H9 (cell line): ENCODE measurements at regions not wholly inside any gene's neighbourhood (a gene's known extent, or its start where the extent isn't known, plus 50 kb on each side); places are given as distances from the start of the nearest gene placed in this dataset.

Experiments
- DNase-seq: peaks from one replicate; pipeline ENCODE4 v3.0.0-alpha.2; 2017
- H2AFZ ChIP-seq: one replicate; pipeline ENCODE4 v1.6.1; 2013; ENCODE audit warnings: mild to moderate bottlenecking, low read length, control low read depth, moderate library complexity
- H2AK5ac ChIP-seq: 2 replicates; pipeline ENCODE4 v1.6.1; 2013; ENCODE audit warnings: low read length, control low read depth, mixed read lengths; ENCODE audit not compliant: insufficient read length
- H2BK120ac ChIP-seq: one replicate; pipeline ENCODE4 v1.6.1; 2013; ENCODE audit warnings: low read depth, mild to moderate bottlenecking, low read length, control low read depth, inconsistent platforms; ENCODE audit not compliant: poor library complexity, severe bottlenecking
- H2BK12ac ChIP-seq: 2 replicates; pipeline ENCODE4 v1.6.1; 2013; ENCODE audit warnings: low read length, control low read depth, mixed read lengths, low read depth; ENCODE audit not compliant: insufficient read length
- H2BK15ac ChIP-seq: 2 replicates; pipeline ENCODE4 v1.6.1; 2013; ENCODE audit warnings: low read depth, low read length, control low read depth
- H2BK20ac ChIP-seq: one replicate; pipeline ENCODE4 v1.6.1; 2013; ENCODE audit warnings: low read depth, mild to moderate bottlenecking, low read length, control low read depth, inconsistent platforms; ENCODE audit not compliant: poor library complexity, severe bottlenecking
- H2BK5ac ChIP-seq: 2 replicates; pipeline ENCODE4 v1.6.1; 2013; ENCODE audit warnings: low read length, control low read depth, mixed read lengths; ENCODE audit not compliant: insufficient read length
- H3K14ac ChIP-seq: 2 replicates; pipeline ENCODE4 v1.6.1; 2013; ENCODE audit warnings: low read length, control low read depth; ENCODE audit not compliant: insufficient read depth
- H3K18ac ChIP-seq: 2 replicates; pipeline ENCODE4 v1.6.1; 2013; ENCODE audit warnings: low read depth, mild to moderate bottlenecking, mixed read lengths, low read length, control low read depth; ENCODE audit not compliant: insufficient read length
- H3K23ac ChIP-seq: 2 replicates; pipeline ENCODE4 v1.6.1; 2013; ENCODE audit warnings: low read length, control low read depth, mixed read lengths, low read depth; ENCODE audit not compliant: insufficient read length
- H3K23me2 ChIP-seq: 2 replicates; pipeline ENCODE4 v1.6.1; 2013; ENCODE audit warnings: low read depth, mild to moderate bottlenecking, mixed read lengths, low read length, control low read depth; ENCODE audit not compliant: insufficient read length, poor library complexity, severe bottlenecking
- H3K27ac ChIP-seq: 2 replicates; pipeline ENCODE4 v1.5.1; 2013; ENCODE audit warnings: low read length, control low read depth, mixed read lengths, low read depth; ENCODE audit not compliant: insufficient read length
- H3K27me3 ChIP-seq: 2 replicates; pipeline ENCODE4 v1.6.1; 2013; ENCODE audit warnings: low read length, control low read depth, inconsistent platforms; ENCODE audit not compliant: insufficient read depth
- H3K4ac ChIP-seq: 2 replicates; pipeline ENCODE4 v1.6.1; 2013; ENCODE audit warnings: low read depth, mild to moderate bottlenecking, control low read depth, inconsistent platforms, low read length, moderate library complexity
- H3K4me1 ChIP-seq: 2 replicates; pipeline ENCODE4 v1.6.1; 2013; ENCODE audit warnings: low read length, control low read depth, inconsistent platforms; ENCODE audit not compliant: insufficient read depth
- H3K4me2 ChIP-seq: 2 replicates; pipeline ENCODE4 v1.6.1; 2013; ENCODE audit warnings: low read length, control low read depth, mixed read lengths; ENCODE audit not compliant: insufficient read length, insufficient read depth
- H3K56ac ChIP-seq: 2 replicates; pipeline ENCODE4 v1.6.1; 2013; ENCODE audit warnings: low read depth, mild to moderate bottlenecking, mixed read lengths, low read length, control low read depth; ENCODE audit not compliant: insufficient read length
- H3K79me1 ChIP-seq: 2 replicates; pipeline ENCODE4 v1.6.1; 2013; ENCODE audit warnings: low read depth, mild to moderate bottlenecking, moderate library complexity, low read length, control low read depth, inconsistent platforms; ENCODE audit not compliant: insufficient read depth, poor library complexity, severe bottlenecking
- H3K79me2 ChIP-seq: 2 replicates; pipeline ENCODE4 v1.6.1; 2013; ENCODE audit warnings: low read length, control low read depth, inconsistent platforms; ENCODE audit not compliant: insufficient read depth
- H3K9ac ChIP-seq: 2 replicates; pipeline ENCODE4 v1.6.1; 2013; ENCODE audit warnings: low read length, control low read depth, mixed read lengths; ENCODE audit not compliant: insufficient read length; ENCODE audit errors: extremely low read depth
- H3K9me3 ChIP-seq: one replicate; pipeline ENCODE4 v1.6.1; 2013; ENCODE audit warnings: low read depth, low read length, inconsistent platforms; ENCODE audit not compliant: control insufficient read depth
- H3T11ph ChIP-seq: one replicate; pipeline ENCODE4 v1.6.1; 2013; ENCODE audit warnings: mild to moderate bottlenecking, low read length, control low read depth, inconsistent platforms
- H4K20me1 ChIP-seq: one replicate; pipeline ENCODE4 v1.6.1; 2013; ENCODE audit not compliant: control insufficient read depth, insufficient read length, insufficient read depth
- H4K5ac ChIP-seq: 2 replicates; pipeline ENCODE4 v1.6.1; 2013; ENCODE audit warnings: low read depth, mild to moderate bottlenecking, mixed read lengths, low read length, control low read depth; ENCODE audit not compliant: insufficient read length
- H4K8ac ChIP-seq: replicated peaks from 2 replicates; pipeline ENCODE4 v1.6.1; 2013; ENCODE audit warnings: low read length, control low read depth, mixed read lengths, low read depth; ENCODE audit not compliant: insufficient read length
- H4K91ac ChIP-seq: 2 replicates; pipeline ENCODE4 v1.6.1; 2013; ENCODE audit warnings: low read depth, mild to moderate bottlenecking, moderate library complexity, mixed read lengths, low read length, control low read depth; ENCODE audit not compliant: insufficient read length
- H3K27ac Mint-ChIP-seq, 3 experiments: 2 replicates in 2 of 3; 3 replicates in 1 of 3; pipeline ENCODE4 v1.8.0; 2020 to 2021; ENCODE audit warnings: mixed read lengths in 3 of 3, mild to moderate bottlenecking in 1 of 3, moderate library complexity in 1 of 3
- H3K27me3 Mint-ChIP-seq: 2 replicates; pipeline ENCODE4 v1.8.0; 2021; ENCODE audit warnings: low read depth, mild to moderate bottlenecking, moderate library complexity, mixed read lengths
- H3K36me3 Mint-ChIP-seq, 3 experiments: 2 replicates in 2 of 3; 3 replicates in 1 of 3; pipeline ENCODE4 v1.8.0; 2020 to 2021; ENCODE audit warnings: low read depth in 3 of 3, mixed read lengths in 3 of 3; ENCODE audit not compliant: insufficient read depth in 1 of 3
- H3K4me1 Mint-ChIP-seq, 2 experiments: 2 replicates each; pipeline ENCODE4 v1.8.0; 2020; ENCODE audit warnings: mixed read lengths in 2 of 2
- H3K4me3 Mint-ChIP-seq, 2 experiments: 2 replicates in 1 of 2; 3 replicates in 1 of 2; pipeline ENCODE4 v1.8.0; 2020 to 2021; ENCODE audit warnings: mild to moderate bottlenecking in 2 of 2, mixed read lengths in 2 of 2, moderate library complexity in 1 of 2
- H3K9me3 Mint-ChIP-seq, 2 experiments: 2 replicates in 1 of 2; 3 replicates in 1 of 2; pipeline ENCODE4 v1.8.0; 2020; ENCODE audit warnings: mild to moderate bottlenecking in 2 of 2, mixed read lengths in 2 of 2, moderate library complexity in 1 of 2
- WGBS: extraction: QIAGEN DNeasy Blood & Tissue Kit; methylation state at CpG from one replicate; pipeline ENCODE4 v1.1.7; 2013; ENCODE audit warnings: missing lambda C conversion rate, low lambda C conversion rate, mixed read lengths; ENCODE audit not compliant: insufficient read length; ENCODE audit errors: extremely low coverage; 5-methylcytosine and 5-hydroxymethylcytosine counted together
- TF ChIP-seq, protein P1 (sequence below): fragments of 200-600 bp; sonication (generic); conservative IDR thresholded peaks from 3 replicates; pipeline ENCODE4 v1.8.0; 2021; ENCODE audit warnings: antibody characterized with exemption, mild to moderate bottlenecking

- no peak overlapping the region for H2BK15ac ChIP-seq
- no peak overlapping the region for H3K4ac ChIP-seq
- no peak overlapping the region for H2AFZ ChIP-seq
- H2BK5ac ChIP-seq = no peak overlapping the region
- Mint-ChIP-seq H3K4me3 (no peak overlapping the region), H3K27ac (no peak overlapping the region), H3K36me3 (peaks cover 0 to 1% (median 0%) of the 10 kb centered on the region in 3 experiments; a peak in 1 of 7 replicates), H3K27me3 (no peaks in the 10 kb centered on the region; the same call in 1 of the 2 replicates), H3K4me1 (no peaks in the 10 kb centered on the region), H3K9me3 (no peaks in the 10 kb centered on the region)
- H4K20me1 ChIP-seq = no peaks in the 10 kb centered on the region
- no peaks in the 10 kb centered on the region for H3K79me2 ChIP-seq
- H3K23me2 ChIP-seq = no peaks in the 10 kb centered on the region
- no peaks in the 10 kb centered on the region for H3K9me3 ChIP-seq
- no peak overlapping the region for H3K14ac ChIP-seq
- no peaks in the 10 kb centered on the region for H3K79me1 ChIP-seq
- DNase-seq = no peak
- no peak overlapping the region for H3K56ac ChIP-seq
- H3K18ac ChIP-seq = no peak overlapping the region
- WGBS = no CpG with 5 or more reads among the region's 2 CpGs
- TF ChIP-seq, protein P1, sequence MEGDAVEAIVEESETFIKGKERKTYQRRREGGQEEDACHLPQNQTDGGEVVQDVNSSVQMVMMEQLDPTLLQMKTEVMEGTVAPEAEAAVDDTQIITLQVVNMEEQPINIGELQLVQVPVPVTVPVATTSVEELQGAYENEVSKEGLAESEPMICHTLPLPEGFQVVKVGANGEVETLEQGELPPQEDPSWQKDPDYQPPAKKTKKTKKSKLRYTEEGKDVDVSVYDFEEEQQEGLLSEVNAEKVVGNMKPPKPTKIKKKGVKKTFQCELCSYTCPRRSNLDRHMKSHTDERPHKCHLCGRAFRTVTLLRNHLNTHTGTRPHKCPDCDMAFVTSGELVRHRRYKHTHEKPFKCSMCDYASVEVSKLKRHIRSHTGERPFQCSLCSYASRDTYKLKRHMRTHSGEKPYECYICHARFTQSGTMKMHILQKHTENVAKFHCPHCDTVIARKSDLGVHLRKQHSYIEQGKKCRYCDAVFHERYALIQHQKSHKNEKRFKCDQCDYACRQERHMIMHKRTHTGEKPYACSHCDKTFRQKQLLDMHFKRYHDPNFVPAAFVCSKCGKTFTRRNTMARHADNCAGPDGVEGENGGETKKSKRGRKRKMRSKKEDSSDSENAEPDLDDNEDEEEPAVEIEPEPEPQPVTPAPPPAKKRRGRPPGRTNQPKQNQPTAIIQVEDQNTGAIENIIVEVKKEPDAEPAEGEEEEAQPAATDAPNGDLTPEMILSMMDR = no peak
- no peak overlapping the region for H3K9ac ChIP-seq
- H3K4me2 ChIP-seq = no peak overlapping the region
- no peak overlapping the region for H4K8ac ChIP-seq
- no peak overlapping the region for H3T11ph ChIP-seq
- no peaks in the 10 kb centered on the region for H3K4me1 ChIP-seq
- H3K27me3 ChIP-seq = no peaks in the 10 kb centered on the region
- no peak overlapping the region for H3K27ac ChIP-seq
- no peak overlapping the region for H4K5ac ChIP-seq
- no peak overlapping the region for H2BK20ac ChIP-seq
- no peak overlapping the region for H2AK5ac ChIP-seq
- H2BK12ac ChIP-seq = no peak overlapping the region
- no peak overlapping the region for H3K23ac ChIP-seq
- H4K91ac ChIP-seq = no peak overlapping the region
- no peak overlapping the region for H2BK120ac ChIP-seq
Observed at GRCh38 chr18:37861981-37862380, 296.4 kb upstream of the CELF4 start.
